ENCODE measurements at regions not wholly inside any gene's neighbourhood (a gene's known extent, or its start where the extent isn't known, plus 50 kb on each side); places are given as distances from the start of the nearest gene placed in this dataset.

DNA sequence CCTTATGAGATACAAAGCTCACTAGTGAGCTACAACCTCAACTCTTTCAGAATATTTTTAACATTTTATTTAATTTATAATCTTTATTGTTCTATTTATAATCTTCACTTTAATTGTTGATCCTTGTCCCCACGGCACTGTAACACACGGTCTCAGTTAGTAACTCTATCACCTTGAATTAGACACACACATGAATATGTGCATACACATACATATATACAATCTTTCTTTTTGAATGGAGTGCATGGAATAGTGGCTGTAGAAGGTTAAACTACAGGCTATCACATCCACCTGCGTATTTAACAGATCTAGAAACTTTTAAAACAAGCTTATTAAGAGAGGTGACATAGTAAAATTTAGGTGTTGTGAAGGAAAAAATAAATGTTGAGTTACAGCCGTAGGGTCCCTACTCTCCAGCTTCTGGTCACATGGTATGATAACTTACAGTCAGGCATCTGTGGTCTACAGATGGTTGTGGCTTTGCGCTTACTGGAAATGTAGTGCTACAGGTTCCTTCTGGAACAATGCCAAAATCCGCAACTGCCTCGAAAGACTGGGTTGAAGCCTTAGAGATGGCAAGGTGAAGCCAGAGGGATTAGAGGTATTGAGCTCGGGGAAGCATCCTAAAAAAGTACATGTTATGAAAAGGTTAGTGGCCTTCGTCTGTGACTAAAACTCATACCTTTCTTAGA, 1324.1 kb upstream of the SLC39A10 start:
- TF ChIP-seq, protein P1, sequence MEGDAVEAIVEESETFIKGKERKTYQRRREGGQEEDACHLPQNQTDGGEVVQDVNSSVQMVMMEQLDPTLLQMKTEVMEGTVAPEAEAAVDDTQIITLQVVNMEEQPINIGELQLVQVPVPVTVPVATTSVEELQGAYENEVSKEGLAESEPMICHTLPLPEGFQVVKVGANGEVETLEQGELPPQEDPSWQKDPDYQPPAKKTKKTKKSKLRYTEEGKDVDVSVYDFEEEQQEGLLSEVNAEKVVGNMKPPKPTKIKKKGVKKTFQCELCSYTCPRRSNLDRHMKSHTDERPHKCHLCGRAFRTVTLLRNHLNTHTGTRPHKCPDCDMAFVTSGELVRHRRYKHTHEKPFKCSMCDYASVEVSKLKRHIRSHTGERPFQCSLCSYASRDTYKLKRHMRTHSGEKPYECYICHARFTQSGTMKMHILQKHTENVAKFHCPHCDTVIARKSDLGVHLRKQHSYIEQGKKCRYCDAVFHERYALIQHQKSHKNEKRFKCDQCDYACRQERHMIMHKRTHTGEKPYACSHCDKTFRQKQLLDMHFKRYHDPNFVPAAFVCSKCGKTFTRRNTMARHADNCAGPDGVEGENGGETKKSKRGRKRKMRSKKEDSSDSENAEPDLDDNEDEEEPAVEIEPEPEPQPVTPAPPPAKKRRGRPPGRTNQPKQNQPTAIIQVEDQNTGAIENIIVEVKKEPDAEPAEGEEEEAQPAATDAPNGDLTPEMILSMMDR (IDR thresholded peaks at IDR 0.05): no peak
- TF ChIP-seq ZFX (IDR thresholded peaks at IDR 0.05; ENCODE audit: borderline replicate concordance): no peak

All from 22Rv1 (cell line).